Neural progenitor cell (in vitro differentiated cells): ENCODE measurements at regions not wholly inside any gene's neighbourhood (a gene's known extent, or its start where the extent isn't known, plus 50 kb on each side); places are given as distances from the start of the nearest gene placed in this dataset.

ENCODE experiments used
- DNase-seq: peaks from one replicate; pipeline ENCODE4 v3.0.0-alpha.2; 2016; ENCODE audit warnings: low spot score
- H2AFZ ChIP-seq: fragments of 200-600 bp; sonication (generic); replicated peaks from 2 replicates; pipeline ENCODE4 v1.6.1; 2016; ENCODE audit warnings: antibody characterized with exemption
- H3F3A ChIP-seq: fragments of 200-600 bp; sonication (generic); 2 replicates; pipeline ENCODE4 v1.6.1; 2016; ENCODE audit warnings: antibody characterized with exemption, low read depth
- H3K27ac ChIP-seq: fragments of 200-600 bp; sonication (generic); 2 replicates; pipeline ENCODE4 v1.5.1; 2016; ENCODE audit warnings: mild to moderate bottlenecking
- H3K27me3 ChIP-seq: fragments of 200-600 bp; sonication (generic); 2 replicates; pipeline ENCODE4 v1.6.1; 2016; ENCODE audit warnings: mild to moderate bottlenecking, moderate library complexity
- H3K36me3 ChIP-seq: fragments of 200-600 bp; sonication (generic); 2 replicates; pipeline ENCODE4 v1.5.1; 2016
- H3K4me1 ChIP-seq: fragments of 200-600 bp; sonication (generic); 2 replicates; pipeline ENCODE4 v1.6.1; 2016; ENCODE audit warnings: mixed run types
- H3K4me2 ChIP-seq: fragments of 200-600 bp; sonication (generic); 2 replicates; pipeline ENCODE4 v1.6.1; 2016
- H3K4me3 ChIP-seq: fragments of 200-600 bp; sonication (generic); 2 replicates; pipeline ENCODE4 v1.5.1; 2016
- H3K79me2 ChIP-seq: fragments of 200-600 bp; sonication (generic); 2 replicates; pipeline ENCODE4 v1.6.1; 2016; ENCODE audit warnings: low read depth
- H3K9ac ChIP-seq: fragments of 200-600 bp; sonication (generic); 2 replicates; pipeline ENCODE4 v1.6.1; 2016
- H3K9me3 ChIP-seq: fragments of 200-600 bp; sonication (generic); 2 replicates; pipeline ENCODE4 v1.5.1; 2016; ENCODE audit warnings: low read depth
- H4K20me1 ChIP-seq: fragments of 200-600 bp; sonication (generic); 2 replicates; pipeline ENCODE4 v1.6.1; 2016; ENCODE audit warnings: low read depth
- H3K27ac Mint-ChIP-seq: 3 replicates; pipeline ENCODE4 v1.8.0; 2021; ENCODE audit warnings: mixed read lengths
- H3K27me3 Mint-ChIP-seq: 2 replicates; pipeline ENCODE4 v1.8.0; 2022; ENCODE audit warnings: low read depth, mild to moderate bottlenecking, inconsistent platforms, moderate library complexity, mixed read lengths; ENCODE audit not compliant: insufficient read depth
- H3K36me3 Mint-ChIP-seq: 3 replicates; pipeline ENCODE4 v1.8.0; 2021; ENCODE audit warnings: mixed read lengths
- H3K4me1 Mint-ChIP-seq: 3 replicates; pipeline ENCODE4 v1.8.0; 2021; ENCODE audit warnings: mixed read lengths
- H3K4me3 Mint-ChIP-seq: 3 replicates; pipeline ENCODE4 v1.8.0; 2021; ENCODE audit warnings: mild to moderate bottlenecking, moderate library complexity, mixed read lengths
- H3K9me3 Mint-ChIP-seq: 3 replicates; pipeline ENCODE4 v1.8.0; 2020; ENCODE audit warnings: mixed read lengths
- CTCF ChIP-seq: fragments of 200-600 bp; sonication (generic); IDR thresholded peaks from 2 replicates; pipeline ENCODE4 v1.5.1; 2017; ENCODE audit warnings: antibody characterized with exemption, mild to moderate bottlenecking
- EZH2 ChIP-seq: fragments of 200-600 bp; sonication (generic); IDR thresholded peaks from 2 replicates; pipeline ENCODE4 v1.6.1; 2017; ENCODE audit warnings: antibody characterized with exemption, mild to moderate bottlenecking, moderate library complexity
- EZH2phosphoT487 ChIP-seq: fragments of 200-600 bp; sonication (generic); IDR thresholded peaks from 2 replicates; pipeline ENCODE4 v1.6.1; 2017; ENCODE audit warnings: antibody characterized with exemption

GRCh38 chr3:102140116-102140515 is 290.8 kb downstream of the NFKBIZ start:
- no peak overlapping the region for H3K4me3 ChIP-seq
- H3K4me1 ChIP-seq: peaks cover 9% of the 10 kb centered on the region
- H3K9me3 Mint-ChIP-seq: no peaks in the 10 kb centered on the region
- no peaks in the 10 kb centered on the region for H4K20me1 ChIP-seq
- H3K4me1 Mint-ChIP-seq: peaks cover 21% of the 10 kb centered on the region
- H3K9ac ChIP-seq: no peak overlapping the region
- H3K9me3 ChIP-seq: no peaks in the 10 kb centered on the region
- no peak for DNase-seq
- H3F3A ChIP-seq: no peaks in the 10 kb centered on the region
- H3K36me3 Mint-ChIP-seq: no peaks in the 10 kb centered on the region
- no peak overlapping the region for H2AFZ ChIP-seq
- no peak overlapping the region for H3K4me2 ChIP-seq
- no peak overlapping the region for H3K27ac ChIP-seq
- no peak for TF ChIP-seq CTCF
- TF ChIP-seq EZH2phosphoT487: no peak
- TF ChIP-seq EZH2: no peak
- H3K36me3 ChIP-seq: no peaks in the 10 kb centered on the region
- no peaks in the 10 kb centered on the region for H3K79me2 ChIP-seq
- H3K27me3 Mint-ChIP-seq: no peaks in the 10 kb centered on the region
- H3K27me3 ChIP-seq: no peaks in the 10 kb centered on the region
- no peak overlapping the region for H3K27ac Mint-ChIP-seq
- H3K4me3 Mint-ChIP-seq: no peak overlapping the region

DNA sequence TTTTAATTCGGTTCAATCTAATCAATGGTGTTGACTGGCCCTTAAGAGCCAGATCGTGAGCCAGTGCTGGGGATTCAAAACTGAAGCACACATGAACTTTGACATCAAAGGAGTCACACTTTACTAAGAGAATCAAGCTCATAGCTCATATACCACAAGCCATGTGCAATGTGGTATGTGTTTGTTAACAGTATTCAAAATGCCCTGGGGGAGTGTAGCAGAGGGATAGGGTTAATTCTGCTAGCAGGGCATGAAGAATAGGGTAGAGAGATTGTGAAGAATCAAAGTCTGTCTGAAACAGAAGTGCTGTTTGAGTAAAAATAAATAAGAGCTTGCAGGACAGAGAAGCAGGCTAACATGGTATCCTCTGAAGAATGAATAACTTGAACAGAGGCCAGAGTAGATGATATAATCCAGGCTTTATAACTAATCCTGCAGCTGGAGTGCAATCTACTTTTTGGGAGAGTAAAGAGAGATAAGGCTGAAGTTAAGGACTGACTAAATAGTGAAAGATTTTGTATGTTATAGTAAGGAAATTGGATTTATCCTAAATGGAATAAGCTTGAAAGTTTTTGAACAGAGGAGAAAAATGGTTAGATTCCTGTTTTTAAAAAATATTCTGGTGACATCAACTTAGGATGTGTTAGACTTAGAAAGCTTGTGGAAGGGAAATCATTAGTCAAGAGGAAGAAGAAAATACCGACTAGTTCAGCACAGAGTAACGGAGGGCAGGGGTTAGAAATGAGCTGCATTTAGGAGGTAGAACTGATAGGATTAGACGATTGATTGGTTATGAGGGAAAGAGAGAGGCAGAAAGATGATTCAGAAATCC is 292.0 kb downstream of the NFKBIZ start:
- no peak overlapping the region for H3K9ac ChIP-seq
- H3F3A ChIP-seq: no peaks in the 10 kb centered on the region
- H3K79me2 ChIP-seq: no peaks in the 10 kb centered on the region
- peak overlapping the region; percentile 43 for H2AFZ ChIP-seq
- H3K36me3 Mint-ChIP-seq: no peaks in the 10 kb centered on the region
- H3K4me3 Mint-ChIP-seq: no peak overlapping the region
- peaks cover 21% of the 10 kb centered on the region for H3K4me1 Mint-ChIP-seq
- H3K27me3 ChIP-seq: no peaks in the 10 kb centered on the region
- peaks cover 9% of the 10 kb centered on the region for H3K4me1 ChIP-seq
- H3K27ac ChIP-seq: no peak overlapping the region
- TF ChIP-seq EZH2: no peak
- TF ChIP-seq CTCF: no peak
- TF ChIP-seq EZH2phosphoT487: no peak
- H4K20me1 ChIP-seq: no peaks in the 10 kb centered on the region
- H3K4me3 ChIP-seq: no peak overlapping the region
- no peaks in the 10 kb centered on the region for H3K27me3 Mint-ChIP-seq
- H3K4me2 ChIP-seq: no peak overlapping the region
- no peak for DNase-seq
- H3K36me3 ChIP-seq: no peaks in the 10 kb centered on the region
- H3K27ac Mint-ChIP-seq: peak overlapping the region; percentile 11
- no peaks in the 10 kb centered on the region for H3K9me3 ChIP-seq
- peaks cover 2% of the 10 kb centered on the region for H3K9me3 Mint-ChIP-seq

DNA sequence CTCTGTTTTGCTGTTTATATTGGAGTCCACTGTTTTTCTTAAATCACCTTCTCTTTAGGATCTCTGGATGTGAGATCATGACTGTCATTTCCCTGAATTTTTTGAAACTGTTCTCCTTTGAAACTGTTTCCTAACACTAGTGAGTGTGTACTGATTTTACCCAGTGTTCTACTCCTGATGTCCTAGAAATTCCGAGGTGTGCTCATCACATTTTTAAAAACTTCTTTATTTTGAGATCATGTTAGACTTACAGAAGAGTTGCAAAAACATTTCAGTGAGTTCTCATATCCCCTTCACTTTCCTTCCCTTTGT is 292.6 kb downstream of the NFKBIZ start:
- Mint-ChIP-seq H3K36me3 (no peaks in the 10 kb centered on the region), H3K4me1 (peaks cover 21% of the 10 kb centered on the region), H3K27me3 (no peaks in the 10 kb centered on the region), H3K9me3 (peaks cover 2% of the 10 kb centered on the region), H3K27ac (no peak overlapping the region), H3K4me3 (no peak overlapping the region)
- Histone ChIP-seq H3K79me2 (no peaks in the 10 kb centered on the region), H3K4me2 (no peak overlapping the region), H3K9me3 (no peaks in the 10 kb centered on the region), H3K27ac (no peak overlapping the region), H3K9ac (no peak overlapping the region), H3K4me1 (peaks cover 9% of the 10 kb centered on the region), H4K20me1 (no peaks in the 10 kb centered on the region), H3K4me3 (no peak overlapping the region), H2AFZ (peak overlapping the region; percentile 43), H3K27me3 (no peaks in the 10 kb centered on the region), H3F3A (no peaks in the 10 kb centered on the region), H3K36me3 (no peaks in the 10 kb centered on the region)
- TF ChIP-seq EZH2phosphoT487 (no peak), EZH2 (no peak), CTCF (no peak)
- no peak for DNase-seq
